Panc1 (cell line): ENCODE measurements at regions not wholly inside any gene's neighbourhood (a gene's known extent, or its start where the extent isn't known, plus 50 kb on each side); places are given as distances from the start of the nearest gene placed in this dataset.

Experiments
- ATAC-seq: fragments of 200-7000 bp; cut with Tn5 transposase; 2 replicates; pipeline ENCODE4 v1.9.1; 2020; ENCODE audit warnings: mild to moderate bottlenecking, moderate library complexity
- BruUV-seq: library from RNA; stranded (reverse); fragments of 400-500 nt; replicated peaks from 2 replicates; lab custom pipeline; 2021; lab: Mats Ljungman, UMichigan
- CTCF ChIA-PET: fragments of 300-600 bp; sonication (Branson Sonifier 250); formaldehyde crosslinking; loops from one replicate; lab custom pipeline; 2022; ENCODE audit warnings: antibody characterized with exemption; lab: Charles Lee
- POLR2A ChIA-PET: fragments of 300-600 bp; sonication (Branson Sonifier 250); formaldehyde crosslinking; loops from one replicate; lab custom pipeline; 2022; ENCODE audit warnings: antibody characterized with exemption; lab: Charles Lee
- DNase-seq: peaks from one replicate; pipeline ENCODE4 v3.0.0-alpha.2; 2010; ENCODE audit warnings: low read depth, low spot score
- H3K27ac ChIP-seq: 2 replicates; pipeline ENCODE4 v1.5.1; 2011; ENCODE audit warnings: mild to moderate bottlenecking, low read length, inconsistent platforms
- H3K27me3 ChIP-seq: fragments of 200-500 bp; sonication (Bioruptor generic); 2 replicates; pipeline ENCODE4 v1.6.0; 2014; ENCODE audit warnings: low read length, inconsistent platforms; ENCODE audit not compliant: control insufficient read depth, insufficient read depth
- H3K36me3 ChIP-seq: fragments of 200-500 bp; sonication (Bioruptor generic); 2 replicates; pipeline ENCODE4 v1.5.1; 2014; ENCODE audit warnings: inconsistent platforms, mild to moderate bottlenecking, low read length, moderate library complexity; ENCODE audit not compliant: control insufficient read depth, insufficient read depth
- H3K4me1 ChIP-seq: 2 replicates; pipeline ENCODE4 v1.5.1; 2011; ENCODE audit warnings: inconsistent platforms, mild to moderate bottlenecking, low read length, moderate library complexity; ENCODE audit not compliant: control insufficient read depth, insufficient read depth
- H3K4me3 ChIP-seq, 2 experiments: 2 replicates each; pipeline ENCODE4 v1.5.1; 2011 to 2012; ENCODE audit warnings: low read depth in 2 of 2, low read length in 2 of 2, mild to moderate bottlenecking in 2 of 2, inconsistent platforms in 1 of 2, moderate library complexity in 1 of 2
- H3K9me3 ChIP-seq: fragments of 200-500 bp; sonication (Bioruptor generic); 2 replicates; pipeline ENCODE4 v1.5.1; 2014; ENCODE audit warnings: low read depth, mild to moderate bottlenecking, inconsistent platforms, low read length, moderate library complexity; ENCODE audit not compliant: control insufficient read depth, insufficient read depth
- POLR2AphosphoS5 ChIP-seq: IDR thresholded peaks from 2 replicates; pipeline ENCODE4 v1.6.1; 2012; ENCODE audit warnings: mild to moderate bottlenecking, low read depth, low read length, moderate library complexity
- SIN3A ChIP-seq: IDR thresholded peaks from 2 replicates; pipeline ENCODE4 v1.6.1; 2012; ENCODE audit warnings: low read depth, mild to moderate bottlenecking, low read length, moderate library complexity, borderline replicate concordance; ENCODE audit not compliant: insufficient read depth
- TCF7L2 ChIP-seq: IDR thresholded peaks from 2 replicates; pipeline ENCODE4 v1.6.1; 2011; ENCODE audit warnings: mild to moderate bottlenecking, low read depth, low read length, inconsistent platforms
- in situ Hi-C: cut with HindIII; loops from 2 replicates; pipeline ENCODE4 v1.10.0; 2016; ENCODE audit warnings: low sequenced_read_pairs, low pct_unique_long_range_greater_than_20kb
- intact Hi-C: fragments of 100-400 bp; cut with micrococcal nuclease; formaldehyde crosslinking; loops from one replicate; pipeline ENCODE4 v1.10.0; 2022; ENCODE audit not compliant: unreplicated experiment
- TF ChIP-seq, protein P1 (sequence below), 2 experiments: IDR thresholded peaks; 2 replicates each; pipeline ENCODE4 v1.6.1; 2011 to 2012; ENCODE audit warnings: low read depth in 2 of 2, control low read depth in 1 of 2, low read length in 1 of 2, mild to moderate bottlenecking in 1 of 2, moderate library complexity in 1 of 2; ENCODE audit not compliant: insufficient read depth in 1 of 2
- TF ChIP-seq, protein P2 (sequence below): fragments of 450-650 bp; IDR thresholded peaks from 2 replicates; pipeline ENCODE4 v1.5.1; 2017; ENCODE audit warnings: mild to moderate bottlenecking

DNA sequence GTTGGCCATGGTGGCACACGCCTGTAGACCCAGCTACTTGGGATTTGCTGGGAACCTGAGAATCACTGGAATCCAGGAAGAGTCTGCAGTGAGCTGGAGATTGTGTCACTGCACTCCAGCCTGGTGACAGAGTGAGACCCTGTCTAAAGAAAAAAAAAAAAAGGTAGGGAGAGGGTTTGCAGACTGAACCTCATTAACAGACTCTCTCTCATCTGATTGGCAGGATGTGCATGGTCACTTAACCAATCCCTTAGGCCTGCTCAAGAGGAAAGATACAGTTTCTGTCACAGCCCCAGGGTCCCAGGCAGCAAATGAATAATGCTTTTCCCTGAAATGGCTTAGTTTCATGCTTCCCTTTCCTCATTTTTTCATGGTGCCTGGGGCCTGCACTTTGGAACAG lies 160.5 kb upstream of the KCNJ16 start:
- Histone ChIP-seq H3K36me3 (no peaks in the 10 kb centered on the region), H3K4me3 (no peak overlapping the region), H3K9me3 (no peaks in the 10 kb centered on the region), H3K27me3 (no peaks in the 10 kb centered on the region), H3K27ac (no peak overlapping the region), H3K4me1 (no peaks in the 10 kb centered on the region)
- BruUV-seq = no TSS peak
- no peak for TF ChIP-seq SIN3A
- TF ChIP-seq, protein P1, sequence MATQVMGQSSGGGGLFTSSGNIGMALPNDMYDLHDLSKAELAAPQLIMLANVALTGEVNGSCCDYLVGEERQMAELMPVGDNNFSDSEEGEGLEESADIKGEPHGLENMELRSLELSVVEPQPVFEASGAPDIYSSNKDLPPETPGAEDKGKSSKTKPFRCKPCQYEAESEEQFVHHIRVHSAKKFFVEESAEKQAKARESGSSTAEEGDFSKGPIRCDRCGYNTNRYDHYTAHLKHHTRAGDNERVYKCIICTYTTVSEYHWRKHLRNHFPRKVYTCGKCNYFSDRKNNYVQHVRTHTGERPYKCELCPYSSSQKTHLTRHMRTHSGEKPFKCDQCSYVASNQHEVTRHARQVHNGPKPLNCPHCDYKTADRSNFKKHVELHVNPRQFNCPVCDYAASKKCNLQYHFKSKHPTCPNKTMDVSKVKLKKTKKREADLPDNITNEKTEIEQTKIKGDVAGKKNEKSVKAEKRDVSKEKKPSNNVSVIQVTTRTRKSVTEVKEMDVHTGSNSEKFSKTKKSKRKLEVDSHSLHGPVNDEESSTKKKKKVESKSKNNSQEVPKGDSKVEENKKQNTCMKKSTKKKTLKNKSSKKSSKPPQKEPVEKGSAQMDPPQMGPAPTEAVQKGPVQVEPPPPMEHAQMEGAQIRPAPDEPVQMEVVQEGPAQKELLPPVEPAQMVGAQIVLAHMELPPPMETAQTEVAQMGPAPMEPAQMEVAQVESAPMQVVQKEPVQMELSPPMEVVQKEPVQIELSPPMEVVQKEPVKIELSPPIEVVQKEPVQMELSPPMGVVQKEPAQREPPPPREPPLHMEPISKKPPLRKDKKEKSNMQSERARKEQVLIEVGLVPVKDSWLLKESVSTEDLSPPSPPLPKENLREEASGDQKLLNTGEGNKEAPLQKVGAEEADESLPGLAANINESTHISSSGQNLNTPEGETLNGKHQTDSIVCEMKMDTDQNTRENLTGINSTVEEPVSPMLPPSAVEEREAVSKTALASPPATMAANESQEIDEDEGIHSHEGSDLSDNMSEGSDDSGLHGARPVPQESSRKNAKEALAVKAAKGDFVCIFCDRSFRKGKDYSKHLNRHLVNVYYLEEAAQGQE (IDR thresholded peaks at IDR 0.05; ENCODE audit: insufficient read depth in 1 of 2, low read depth in 2 of 2, low read length in 1 of 2) = no peak
- TF ChIP-seq, protein P2, sequence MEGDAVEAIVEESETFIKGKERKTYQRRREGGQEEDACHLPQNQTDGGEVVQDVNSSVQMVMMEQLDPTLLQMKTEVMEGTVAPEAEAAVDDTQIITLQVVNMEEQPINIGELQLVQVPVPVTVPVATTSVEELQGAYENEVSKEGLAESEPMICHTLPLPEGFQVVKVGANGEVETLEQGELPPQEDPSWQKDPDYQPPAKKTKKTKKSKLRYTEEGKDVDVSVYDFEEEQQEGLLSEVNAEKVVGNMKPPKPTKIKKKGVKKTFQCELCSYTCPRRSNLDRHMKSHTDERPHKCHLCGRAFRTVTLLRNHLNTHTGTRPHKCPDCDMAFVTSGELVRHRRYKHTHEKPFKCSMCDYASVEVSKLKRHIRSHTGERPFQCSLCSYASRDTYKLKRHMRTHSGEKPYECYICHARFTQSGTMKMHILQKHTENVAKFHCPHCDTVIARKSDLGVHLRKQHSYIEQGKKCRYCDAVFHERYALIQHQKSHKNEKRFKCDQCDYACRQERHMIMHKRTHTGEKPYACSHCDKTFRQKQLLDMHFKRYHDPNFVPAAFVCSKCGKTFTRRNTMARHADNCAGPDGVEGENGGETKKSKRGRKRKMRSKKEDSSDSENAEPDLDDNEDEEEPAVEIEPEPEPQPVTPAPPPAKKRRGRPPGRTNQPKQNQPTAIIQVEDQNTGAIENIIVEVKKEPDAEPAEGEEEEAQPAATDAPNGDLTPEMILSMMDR = no peak
- TF ChIP-seq TCF7L2 = no peak
- no peak for TF ChIP-seq POLR2AphosphoS5
- in situ Hi-C loops = no loop called here
- DNase-seq = no peak
- no peak for ATAC-seq
- ChIA-PET POLR2A (no interaction called here), CTCF (no interaction called here)
- intact Hi-C loops = no loop called here

DNA sequence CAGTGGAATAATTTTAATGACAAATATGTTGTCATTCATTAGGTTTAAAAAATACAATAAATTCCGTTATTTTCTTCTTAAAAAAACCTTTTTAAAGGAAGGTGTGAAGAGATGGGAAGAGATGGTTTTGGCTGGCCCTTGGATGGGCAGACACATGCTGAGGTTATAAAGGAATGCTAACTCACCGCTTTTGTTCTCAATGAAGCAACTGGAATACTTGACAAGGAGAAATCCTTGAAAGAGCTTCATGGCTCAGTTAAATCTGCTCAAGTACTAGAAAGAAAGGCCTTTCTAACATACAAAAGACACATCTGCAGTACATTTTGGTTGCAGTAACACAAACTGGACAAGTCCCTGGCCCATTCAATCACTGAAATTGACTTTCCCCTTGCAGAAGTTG lies 158.3 kb upstream of the KCNJ16 start:
- ChIA-PET POLR2A (no interaction called here), CTCF (no interaction called here)
- in situ Hi-C loops (no loop called here), intact Hi-C loops (no loop called here)
- DNase-seq = no peak
- Histone ChIP-seq H3K4me1 (no peaks in the 10 kb centered on the region), H3K27ac (no peak overlapping the region), H3K9me3 (no peaks in the 10 kb centered on the region), H3K36me3 (no peaks in the 10 kb centered on the region), H3K4me3 (no peak overlapping the region), H3K27me3 (no peaks in the 10 kb centered on the region)
- TF ChIP-seq TCF7L2 (no peak), SIN3A (no peak), POLR2AphosphoS5 (no peak)
- TF ChIP-seq, protein P1 (IDR thresholded peaks at IDR 0.05; ENCODE audit: insufficient read depth in 1 of 2, low read depth in 2 of 2, low read length in 1 of 2) = no peak
- TF ChIP-seq, protein P2 = no peak
- ATAC-seq = no peak
- no TSS peak for BruUV-seq
